ENCODE measurements at regions not wholly inside any gene's neighbourhood (a gene's known extent, or its start where the extent isn't known, plus 50 kb on each side); places are given as distances from the start of the nearest gene placed in this dataset.
A peak's percentile ranks its signal among the peaks of the same experiment; 100 is the strongest.
"Not testable (repeated sequence)": the region's sequence is repeated elsewhere in the genome, so short reads cannot be mapped to it uniquely, and the experiment has no call there.

DNA sequence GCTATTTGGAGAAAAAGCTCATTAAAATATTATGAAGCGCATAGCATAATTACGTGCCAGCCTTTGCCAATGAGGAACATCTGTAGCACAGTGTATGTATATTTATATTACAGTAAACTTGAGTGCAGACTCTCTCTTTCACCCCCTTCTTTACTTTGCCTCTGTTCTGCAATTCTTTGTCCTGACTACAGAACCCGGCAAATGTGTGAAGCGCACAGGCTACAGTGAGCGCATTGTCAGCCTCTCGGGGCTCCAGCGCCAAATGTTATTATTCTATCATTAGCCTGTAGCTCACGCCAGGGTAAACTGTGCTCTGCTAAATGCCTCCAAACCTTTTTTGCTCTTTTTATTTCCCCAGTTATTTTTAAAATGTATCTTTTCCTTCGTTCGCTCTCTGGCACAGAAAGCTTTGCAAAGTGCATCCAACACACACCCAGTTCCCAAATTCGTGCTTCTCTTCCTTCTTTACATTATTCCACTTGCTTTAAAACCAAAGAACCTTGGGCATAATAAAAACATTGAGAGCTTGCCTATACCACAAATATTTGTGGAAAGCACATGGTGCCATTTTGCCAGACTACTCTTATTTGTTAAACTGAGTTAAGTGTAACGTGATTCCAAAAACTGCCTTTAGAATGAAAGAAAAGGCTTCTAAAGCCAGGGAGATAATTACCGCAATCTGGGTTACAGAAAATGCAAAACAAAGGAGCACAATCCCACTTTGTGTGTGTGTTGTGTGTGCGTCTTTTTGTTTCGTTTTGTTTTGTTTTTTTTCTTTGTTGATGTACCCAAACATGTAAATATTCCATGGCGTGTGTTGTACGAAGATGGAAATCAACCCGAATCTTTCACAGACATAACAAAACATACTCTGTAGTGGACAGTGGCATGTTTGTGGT, 164.1 kb upstream of the MPDZ start:
- no peak for DNase-seq (ENCODE audit: low spot score)

DNA sequence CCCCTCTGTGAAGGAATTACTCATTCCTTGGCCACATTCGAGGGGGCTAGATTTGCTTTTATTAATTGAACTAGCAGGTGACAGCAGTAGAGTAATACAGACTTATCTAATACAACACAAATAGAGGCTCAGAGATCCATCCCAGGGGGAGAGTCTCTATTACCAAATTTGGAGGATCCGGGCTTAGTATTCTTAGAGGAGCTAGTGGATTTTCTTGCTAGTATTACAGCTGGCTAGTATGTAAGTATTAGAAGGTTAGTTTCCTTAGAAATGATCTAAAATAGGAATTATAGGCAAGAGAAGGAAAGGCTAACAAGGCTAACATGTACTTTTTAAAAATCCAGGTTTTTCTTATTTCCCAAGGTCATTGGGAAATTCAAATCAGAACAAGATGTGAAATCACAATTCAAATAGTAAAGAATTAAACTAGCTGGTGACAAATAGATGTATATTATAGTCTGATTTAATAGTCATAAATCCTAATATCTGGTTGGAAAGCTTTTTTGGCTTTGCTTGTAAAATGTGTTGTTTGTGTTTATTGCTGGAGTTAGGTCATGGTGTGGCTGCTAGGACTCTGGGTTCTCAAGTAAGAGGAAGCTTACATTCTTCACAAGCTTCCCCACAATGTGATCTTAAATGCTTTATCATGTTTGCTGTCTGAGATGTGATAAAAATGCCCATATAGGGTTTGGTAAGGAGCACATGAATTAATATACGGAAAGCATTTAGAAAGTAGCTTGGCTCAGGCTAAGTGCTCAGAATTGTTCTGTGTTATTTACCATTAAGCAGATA, 160.4 kb upstream of the MPDZ start:
- DNase-seq (ENCODE audit: low spot score): no peak

DNA sequence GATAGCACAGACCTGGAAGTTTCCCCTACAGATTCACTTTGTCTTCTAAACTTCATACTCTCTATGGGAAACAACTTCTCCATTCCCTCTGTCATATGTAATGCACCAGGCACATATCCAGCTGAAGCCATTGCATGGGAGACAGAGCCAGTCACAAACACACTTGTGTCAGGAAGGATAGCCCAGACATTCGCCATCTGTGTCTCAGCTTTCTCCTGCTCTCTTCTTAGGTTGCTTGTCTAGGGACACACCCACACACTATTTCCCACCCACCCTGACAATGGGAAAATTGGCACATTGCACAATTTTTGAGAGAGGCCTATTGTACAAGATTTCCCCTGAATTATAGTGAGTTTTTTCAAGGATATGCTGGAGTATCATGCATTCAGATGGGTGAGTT, 158.4 kb upstream of the MPDZ start:
- DNase-seq (ENCODE audit: low spot score): no peak

DNA sequence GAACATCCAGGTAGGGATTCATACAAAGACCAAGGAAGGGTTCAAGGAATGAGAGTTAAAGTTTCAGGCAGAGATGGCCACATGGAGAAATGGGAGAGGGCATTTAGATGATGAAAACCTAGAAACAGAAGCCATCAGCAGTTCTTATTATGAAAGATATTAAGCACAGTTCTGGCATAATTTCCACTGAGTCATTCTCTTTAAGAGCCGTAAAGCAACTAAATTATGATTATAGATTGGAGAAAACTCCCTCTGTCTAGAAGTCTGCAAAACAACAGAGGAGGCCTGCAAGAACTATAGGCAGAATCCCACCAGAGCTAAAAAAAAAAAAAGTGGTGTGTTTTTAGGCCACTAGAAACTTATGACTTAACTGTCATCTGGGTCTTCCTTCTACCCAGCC, 157.1 kb upstream of the MPDZ start:
- DNase-seq (ENCODE audit: low spot score): no peak

DNA sequence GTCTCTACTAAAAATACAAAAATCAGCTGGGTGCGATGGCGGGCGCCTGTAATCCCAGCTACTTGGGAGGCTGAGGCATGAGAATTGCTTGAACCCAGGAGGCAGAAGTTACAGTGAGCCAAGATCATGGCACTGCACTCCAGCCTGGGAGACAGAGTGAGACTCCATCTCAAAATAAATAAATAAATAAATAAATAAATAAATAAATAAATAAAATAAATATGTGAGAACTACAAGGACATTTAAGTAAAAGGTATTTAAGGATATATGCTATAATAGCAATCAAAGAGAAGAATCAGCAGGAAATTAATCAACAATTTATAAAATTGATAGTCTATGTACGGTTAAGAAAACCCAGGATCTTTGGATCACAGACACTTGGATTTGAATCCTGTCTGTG, 154.0 kb upstream of the MPDZ start:
- not testable (repeated sequence) for DNase-seq (ENCODE audit: low spot score)

DNA sequence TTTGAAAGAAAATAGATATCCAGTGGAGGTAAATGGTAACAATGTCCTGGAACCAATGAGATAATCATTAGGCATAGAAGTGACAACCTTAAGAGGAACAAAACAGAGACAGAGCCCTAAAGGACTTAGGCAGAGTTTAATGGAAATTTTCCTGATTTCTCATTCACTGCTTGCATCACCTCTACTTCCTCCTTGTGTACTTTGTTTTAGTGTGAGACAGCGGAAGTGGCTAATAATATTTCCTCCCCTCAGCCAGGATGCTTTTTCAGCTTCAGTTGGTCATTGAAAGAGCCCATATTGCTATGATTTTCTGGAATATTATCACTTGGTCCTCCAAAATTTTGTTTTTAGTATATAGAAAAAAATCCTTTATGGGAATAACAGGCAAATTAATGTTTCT, 153.4 kb upstream of the MPDZ start:
- no peak for DNase-seq (ENCODE audit: low spot score)

DNA sequence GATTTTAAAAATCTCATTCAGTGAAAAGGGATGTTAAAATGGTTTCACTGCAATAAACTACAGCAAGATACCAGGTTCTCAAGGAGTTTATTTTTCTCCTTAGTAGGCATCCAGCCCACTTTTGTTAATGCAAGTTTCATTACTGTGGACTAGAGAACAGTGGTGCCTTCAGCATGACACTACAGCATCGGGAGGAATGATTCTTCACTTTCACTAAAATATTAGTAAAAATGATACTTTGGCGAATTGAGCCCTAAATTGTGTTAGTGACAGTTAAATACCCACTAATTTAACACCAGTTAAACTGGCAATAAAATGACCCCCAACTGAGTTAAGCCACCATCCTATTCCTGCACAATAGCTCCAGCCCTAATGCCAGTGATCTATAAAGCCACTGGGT, 152.2 kb upstream of the MPDZ start:
- DNase-seq (ENCODE audit: low spot score): no peak

DNA sequence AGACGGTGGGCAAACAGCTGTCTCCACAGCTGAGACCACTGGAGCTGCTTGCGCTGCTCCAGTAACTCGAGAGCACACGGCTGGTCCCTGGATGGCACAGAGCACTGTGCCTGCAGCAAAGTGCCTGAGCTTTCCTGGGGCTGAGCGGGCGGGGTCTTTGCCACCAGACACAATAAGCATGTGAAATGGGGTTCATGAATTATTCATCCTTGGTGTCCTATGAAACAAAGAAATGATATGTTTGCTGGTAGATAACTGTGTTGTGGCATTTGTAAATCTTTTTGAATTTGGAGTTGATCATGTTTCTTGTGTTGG, 151.7 kb upstream of the MPDZ start:
- DNase-seq (ENCODE audit: low spot score): no peak

DNA sequence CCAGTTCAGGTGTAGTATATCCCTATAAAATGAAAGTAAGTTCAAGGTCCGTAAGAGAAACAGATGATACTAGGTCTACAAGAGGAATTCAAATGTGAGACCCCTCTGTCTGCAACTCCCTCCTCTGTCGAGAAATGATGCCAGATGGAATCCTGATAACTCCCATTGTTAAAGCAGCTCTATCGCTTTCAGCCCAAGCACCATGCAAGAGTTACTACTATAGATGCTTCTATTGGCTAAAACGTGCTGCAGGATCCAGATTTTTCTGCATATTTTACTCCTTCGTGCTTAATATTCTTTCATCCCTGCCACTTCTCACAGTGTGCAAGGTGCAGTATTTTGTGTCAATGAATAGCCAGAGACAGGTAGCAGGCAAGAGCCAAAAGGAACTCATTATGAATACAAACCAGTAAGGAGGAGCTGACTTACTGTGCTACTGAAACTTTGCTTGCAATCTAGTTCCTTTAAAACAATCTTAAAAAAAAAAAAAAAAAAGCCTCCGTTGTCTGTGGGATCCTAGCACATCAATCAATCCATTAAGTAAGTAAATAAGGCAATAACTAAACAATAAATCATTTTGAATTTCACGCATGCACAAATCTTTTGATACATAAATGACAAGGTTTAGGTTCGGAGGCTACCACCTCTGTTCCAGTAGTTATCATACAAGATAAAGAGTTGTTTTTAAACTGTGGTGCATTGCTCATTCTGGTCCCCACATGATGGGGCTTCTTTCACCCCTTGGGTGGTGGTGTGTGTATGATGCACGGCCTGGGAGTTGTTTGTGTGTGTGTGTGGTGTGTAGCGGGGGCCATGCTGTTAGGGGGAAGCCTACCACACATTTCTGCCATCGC, 151.1 kb upstream of the MPDZ start:
- DNase-seq (ENCODE audit: low spot score): no peak

DNA sequence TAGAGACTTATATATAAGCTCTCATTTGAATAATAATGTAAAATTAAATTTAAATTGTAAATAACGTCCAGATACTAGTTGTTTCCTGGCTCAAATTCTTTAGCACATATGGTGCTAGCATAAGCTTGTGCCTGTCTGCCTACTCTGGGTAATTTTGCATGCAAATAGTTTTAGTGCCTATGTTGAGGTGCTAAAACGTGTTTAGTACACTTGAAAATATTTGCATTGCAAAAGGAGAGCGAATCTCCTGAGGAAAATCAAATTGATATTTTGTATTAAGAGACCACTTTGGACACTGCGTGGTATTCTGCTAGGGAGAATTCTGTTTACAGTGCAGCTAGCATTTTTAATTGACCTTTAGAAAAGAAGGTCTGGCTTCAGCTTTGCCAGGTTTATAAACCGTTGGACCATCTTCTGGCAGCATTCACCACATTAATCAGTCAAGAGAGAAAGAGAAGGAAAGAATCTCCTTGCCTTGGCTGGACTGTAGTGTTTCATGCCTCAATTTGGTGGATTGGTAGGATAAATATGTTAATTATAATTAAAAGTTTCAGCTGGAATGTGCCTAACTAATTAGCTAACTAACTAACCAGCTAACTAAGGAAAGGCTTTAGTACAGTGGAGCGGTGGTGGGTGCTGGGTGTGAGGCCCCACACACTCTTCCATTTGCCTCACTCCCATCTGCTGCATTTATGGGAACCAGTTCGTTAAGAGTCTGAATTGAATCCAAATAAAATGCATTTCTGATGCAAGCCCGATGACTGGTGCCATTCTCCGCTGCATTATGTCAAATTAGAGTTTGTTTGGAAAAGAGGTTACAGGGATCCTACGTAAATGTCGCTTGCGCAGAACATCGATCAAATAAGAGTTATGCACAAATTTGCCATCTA, 150.1 kb upstream of the MPDZ start:
- DNase-seq (ENCODE audit: low spot score): no peak

DNA sequence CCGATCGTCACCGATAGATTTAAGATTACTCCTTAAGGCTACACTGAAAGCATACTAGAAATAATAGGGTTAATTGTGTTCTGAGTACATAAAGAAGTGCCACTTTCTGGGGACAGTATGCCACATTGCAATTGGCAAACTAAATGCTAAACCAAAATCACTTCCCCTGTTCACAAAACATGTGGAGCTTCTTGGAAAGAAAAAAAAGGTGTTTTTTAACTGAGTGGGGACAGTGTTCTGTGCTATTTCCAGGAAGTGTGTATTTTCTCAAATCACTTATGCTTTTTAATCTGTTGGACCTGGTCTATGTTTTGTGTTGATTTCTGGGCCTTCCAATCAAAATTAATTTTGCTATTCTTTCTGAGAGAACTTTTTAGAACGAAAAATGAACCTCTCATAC, 149.3 kb upstream of the MPDZ start:
- DNase-seq (ENCODE audit: low spot score): no peak

DNA sequence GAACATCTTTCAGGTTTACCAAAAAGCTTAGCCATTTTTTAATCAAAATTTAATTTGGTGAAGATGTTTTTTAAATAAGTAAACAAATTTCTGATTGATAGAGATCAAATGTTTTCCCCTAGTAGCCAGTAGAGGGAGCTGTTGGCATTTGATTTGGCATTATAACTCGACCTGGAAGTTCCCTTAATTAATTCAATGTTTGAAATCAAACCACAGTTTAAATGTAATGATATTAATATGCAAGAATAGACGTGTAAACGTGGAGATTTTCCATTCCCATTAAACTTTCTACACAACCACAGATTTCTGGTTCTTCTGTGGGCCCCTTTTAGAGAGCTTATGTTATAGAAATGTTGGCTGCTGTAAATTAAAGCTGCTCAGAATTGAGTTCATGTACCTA, 148.1 kb upstream of the MPDZ start:
- DNase-seq (ENCODE audit: low spot score): peak; percentile 48

DNA sequence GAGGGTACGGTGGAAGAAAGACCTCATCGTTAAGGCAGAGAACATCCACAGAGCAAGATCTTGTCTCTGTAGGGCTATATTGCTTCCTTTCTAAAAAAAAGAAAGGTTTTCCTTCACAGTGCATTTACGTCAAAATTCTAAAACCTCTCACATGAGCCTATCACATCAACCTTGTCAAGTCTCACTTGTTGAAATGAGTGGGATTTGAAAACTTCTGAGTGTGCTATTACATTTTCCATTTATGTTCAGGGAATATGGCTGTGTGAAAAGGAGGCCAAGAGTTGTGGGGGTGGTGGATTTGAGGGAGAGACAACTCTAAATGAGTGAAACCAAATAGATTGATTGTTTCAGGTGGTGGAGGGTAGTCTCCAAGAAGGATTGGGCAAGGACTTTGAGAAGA, 147.1 kb upstream of the MPDZ start:
- no peak for DNase-seq (ENCODE audit: low spot score)

DNA sequence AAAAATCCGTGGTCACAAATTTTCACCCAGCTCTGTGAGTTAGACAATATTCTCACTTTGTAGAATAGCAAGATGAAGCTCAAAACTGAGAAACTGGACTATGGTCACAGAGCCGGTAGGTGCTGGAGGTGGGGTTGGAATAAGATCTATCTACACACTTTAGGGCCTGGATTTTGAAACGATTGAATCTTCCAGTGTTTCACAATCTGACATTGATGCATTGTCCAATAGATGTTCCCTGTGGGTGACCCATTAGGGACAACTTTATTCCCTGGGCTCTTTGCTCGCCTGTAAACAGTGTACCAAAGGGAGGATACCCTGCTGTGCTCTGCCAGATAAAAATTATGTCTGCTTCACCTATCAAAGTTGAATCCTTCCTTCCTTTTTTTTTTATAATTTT, 145.4 kb upstream of the MPDZ start:
- no peak for DNase-seq (ENCODE audit: low spot score)

DNA sequence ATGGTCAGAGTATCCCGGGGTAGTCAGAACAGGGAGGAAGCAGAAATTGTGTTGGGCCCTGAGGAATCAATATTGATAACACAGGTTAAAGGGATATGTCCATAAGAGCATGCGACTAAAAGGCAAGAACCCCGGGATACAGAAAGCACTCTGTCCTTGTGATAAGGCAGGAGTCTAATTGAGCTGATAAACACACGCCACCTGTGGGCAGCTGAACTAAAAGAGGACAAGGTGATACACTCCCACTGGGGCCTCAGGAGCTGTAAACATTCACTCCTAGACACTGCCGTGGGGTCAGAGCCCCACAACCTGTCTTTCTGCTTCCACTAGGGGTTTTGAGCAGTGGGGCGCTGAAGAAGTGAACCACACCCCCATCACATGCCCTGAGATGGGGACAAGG, 144.7 kb upstream of the MPDZ start:
- no peak for DNase-seq (ENCODE audit: low spot score)

DNA sequence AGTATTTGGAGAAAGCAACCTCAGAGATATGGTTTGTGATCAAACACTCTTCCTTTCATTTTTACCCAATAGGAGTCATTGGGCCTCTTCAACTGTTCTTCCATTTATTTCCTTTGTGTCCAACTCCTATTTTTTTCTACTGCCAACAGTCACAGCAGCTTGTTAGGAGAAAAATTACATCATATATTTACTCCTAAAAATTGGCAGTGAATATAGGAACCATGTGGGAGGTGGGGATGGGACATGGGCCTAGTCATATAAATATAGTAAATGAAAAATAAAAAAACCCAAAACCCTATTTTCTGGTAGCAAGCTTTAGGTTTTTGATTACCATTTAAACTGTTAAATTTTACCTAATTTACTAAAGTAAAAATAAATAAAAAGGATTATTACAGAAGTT, 134.9 kb upstream of the MPDZ start:
- DNase-seq (ENCODE audit: low spot score): no peak

DNA sequence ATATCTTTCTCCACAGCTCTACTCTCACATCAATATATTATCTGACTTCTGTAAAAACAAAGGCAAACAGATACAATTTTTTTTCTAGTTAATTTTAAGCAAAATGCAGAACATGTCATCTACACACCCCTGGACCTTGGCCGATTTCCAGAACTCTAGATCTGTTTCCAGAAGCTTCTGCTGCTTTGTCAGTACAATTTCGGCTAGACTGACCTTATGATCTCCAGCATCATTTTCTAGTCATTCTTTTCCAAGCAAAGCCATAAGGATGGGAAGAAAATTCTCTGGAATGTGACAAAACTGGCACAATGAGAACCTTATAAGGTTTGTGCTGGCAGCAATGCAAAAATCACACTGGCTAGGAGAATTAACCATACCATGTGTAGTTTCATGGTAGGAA, 132.8 kb upstream of the MPDZ start:
- no peak for DNase-seq (ENCODE audit: low spot score)

DNA sequence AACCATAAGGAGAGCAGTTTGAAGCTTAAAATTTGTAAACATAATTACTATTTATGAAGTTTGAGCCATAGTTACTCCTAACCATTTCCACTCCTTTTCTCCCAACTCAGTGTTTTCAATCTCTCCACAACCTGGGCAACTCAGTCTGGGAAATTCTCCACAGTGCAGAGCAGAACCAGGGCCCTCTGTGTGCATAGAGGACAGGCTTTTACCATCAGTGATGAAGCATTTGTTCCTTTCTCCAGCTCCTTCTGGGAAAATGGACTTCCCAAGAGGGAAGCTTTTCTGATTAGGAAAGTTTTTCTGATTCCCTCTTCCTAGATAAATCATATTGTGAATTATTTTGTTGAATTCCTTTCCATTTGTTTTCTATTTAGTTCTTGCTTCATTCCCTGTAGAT, 132.3 kb upstream of the MPDZ start:
- DNase-seq (ENCODE audit: low spot score): no peak

DNA sequence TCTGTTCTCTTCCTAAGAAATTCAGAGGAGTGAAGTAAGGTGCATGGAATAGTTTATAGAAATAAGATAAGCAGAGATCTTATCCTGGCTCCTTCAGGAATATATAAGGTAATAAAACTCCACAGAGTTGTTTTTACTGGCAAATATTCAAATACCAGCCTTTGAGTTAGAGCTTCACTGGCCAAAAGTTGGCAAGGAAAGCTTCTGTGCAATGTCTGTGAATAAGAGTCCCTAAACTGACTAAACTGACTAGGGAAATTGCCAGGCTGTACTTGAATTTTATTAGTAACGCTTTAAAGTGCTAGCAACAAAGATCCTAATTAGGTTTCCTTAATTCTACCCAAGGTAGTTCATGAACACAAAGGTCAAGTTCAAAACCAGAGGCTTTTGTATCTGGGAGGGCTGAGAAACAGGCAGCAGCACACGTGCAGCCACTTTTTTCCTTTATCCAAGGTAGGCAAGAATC, 131.1 kb upstream of the MPDZ start:
- peak; percentile 9 for DNase-seq (ENCODE audit: low spot score)

DNA sequence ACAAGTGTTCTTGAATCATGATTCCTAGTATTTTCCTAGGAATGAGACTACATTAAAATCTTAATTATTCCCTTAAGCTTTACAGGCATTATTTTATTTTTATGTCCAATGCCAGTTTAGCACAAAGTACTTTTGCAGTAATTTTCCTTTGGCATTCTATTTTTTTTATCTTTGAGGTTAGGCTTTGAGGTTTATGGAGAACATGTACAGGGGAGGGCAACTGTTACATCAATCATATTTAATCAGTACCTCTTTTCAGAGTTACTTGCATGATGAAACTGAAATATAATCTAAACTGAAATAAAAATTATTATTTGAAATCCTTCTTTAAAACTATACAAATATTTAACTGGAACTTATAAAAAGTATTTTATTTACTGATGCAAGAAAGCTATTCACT, 118.2 kb upstream of the MPDZ start:
- no peak for DNase-seq (ENCODE audit: low spot score)

DNA sequence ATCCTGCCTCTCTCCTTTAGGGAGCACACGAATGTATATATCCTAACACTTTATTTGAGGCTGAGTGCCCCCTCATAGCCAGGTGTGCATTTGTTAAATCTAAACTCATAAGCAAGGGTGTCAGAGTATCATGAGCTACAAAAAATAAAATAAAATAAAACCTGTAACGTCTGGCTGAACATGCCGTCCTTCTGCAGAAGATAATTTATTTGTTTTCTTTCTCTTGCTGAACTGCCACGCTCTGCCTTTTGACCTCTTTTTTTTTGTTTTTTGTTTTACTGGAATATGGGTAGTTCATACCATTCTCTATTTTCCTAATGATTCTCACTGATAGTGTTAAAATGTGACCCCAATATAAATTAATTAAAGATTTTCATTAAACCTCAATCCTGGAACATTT, 117.7 kb upstream of the MPDZ start:
- DNase-seq (ENCODE audit: low spot score): no peak

DNA sequence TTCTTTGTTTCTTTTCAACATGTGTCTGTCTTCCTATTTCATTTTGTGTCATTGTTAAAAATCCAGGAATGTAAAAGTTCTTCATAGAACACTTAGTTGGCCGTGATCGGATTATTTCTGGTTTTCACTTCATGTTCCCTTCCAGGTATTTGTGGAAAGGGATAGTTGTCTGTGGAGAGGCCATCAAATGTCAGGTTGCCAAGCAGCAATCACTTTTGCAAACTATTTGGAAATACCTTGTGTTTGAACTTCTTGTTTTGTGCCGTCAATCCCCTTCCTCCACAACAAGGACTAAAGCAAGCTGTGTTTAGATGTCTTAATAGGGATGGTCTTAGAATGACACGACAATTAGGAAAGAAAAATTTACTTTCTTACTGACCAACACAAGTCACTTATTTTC, 116.9 kb upstream of the MPDZ start:
- DNase-seq (ENCODE audit: low spot score): no peak

Data from GM03348 (cell line).